ENCODE measurements at regions not wholly inside any gene's neighbourhood (a gene's known extent, or its start where the extent isn't known, plus 50 kb on each side); places are given as distances from the start of the nearest gene placed in this dataset.
"Not testable (repeated sequence)": the region's sequence is repeated elsewhere in the genome, so short reads cannot be mapped to it uniquely, and the experiment has no call there.

DNA sequence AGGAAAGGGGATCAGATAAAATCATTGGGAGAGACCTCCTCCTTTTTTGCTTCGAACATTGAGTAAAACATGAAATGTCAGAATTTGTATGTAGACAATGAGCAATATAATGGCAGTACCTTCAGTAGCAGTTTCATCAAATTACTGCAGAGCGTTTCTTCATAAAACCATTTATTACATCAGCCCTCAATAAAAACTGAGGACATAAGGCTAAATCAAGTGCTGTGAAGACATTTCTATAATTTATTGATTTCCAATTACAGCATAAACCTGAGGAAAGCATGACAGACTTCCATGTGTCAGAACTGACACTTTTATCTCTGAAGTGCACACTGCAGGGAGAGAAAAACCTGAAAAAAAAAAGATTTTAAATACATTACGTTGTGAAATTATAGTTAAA is 172.6 kb upstream of the ZNF804B start:
- H3K4me1 ChIP-seq (ENCODE audit: control insufficient read depth in 5 of 5, insufficient read depth in 5 of 5, low read length in 5 of 5), result no peaks in the 10 kb centered on the region
- peaks cover 0 to 3% (median 0%) of the 10 kb centered on the region in 5 donors for H3K27me3 ChIP-seq (ENCODE audit: control insufficient read depth in 5 of 5, insufficient read depth in 4 of 5, low read length in 5 of 5)
- H3K9ac ChIP-seq (ENCODE audit: low read length in 5 of 5), result no peak overlapping the region
- H3K36me3 ChIP-seq (ENCODE audit: control insufficient read depth in 5 of 5, insufficient read depth in 5 of 5, low read length in 5 of 5), result no peaks in the 10 kb centered on the region
- H3K9me3 ChIP-seq (ENCODE audit: control insufficient read depth in 5 of 5, low read length in 5 of 5), result peaks cover 0 to 2% (median 0%) of the 10 kb centered on the region in 5 donors
- no peak overlapping the region for H3K4me3 ChIP-seq (ENCODE audit: low read depth in 1 of 5, low read length in 5 of 5)
- H3K27ac ChIP-seq (ENCODE audit: low read depth, low read length), result no peak overlapping the region

DNA sequence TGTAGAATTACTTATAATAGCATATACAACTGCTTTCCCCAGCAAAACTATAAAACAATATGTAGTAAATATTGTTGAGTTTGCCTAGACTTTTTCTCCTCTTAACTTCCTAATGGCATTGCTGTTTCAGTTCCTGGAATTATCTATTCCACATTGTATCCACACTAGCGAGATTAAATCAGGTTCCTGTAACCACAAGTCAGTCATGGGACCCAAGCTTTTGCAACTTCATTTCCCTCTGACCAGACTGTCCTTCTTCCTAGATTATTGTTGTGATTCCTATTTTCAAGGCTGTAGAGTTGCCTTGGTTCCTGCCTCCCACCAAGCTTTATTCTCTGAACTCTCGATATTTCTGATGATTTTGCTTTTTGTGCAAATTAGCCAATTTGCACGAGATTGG is 173.3 kb upstream of the ZNF804B start:
- H3K4me1 ChIP-seq (ENCODE audit: control insufficient read depth in 5 of 5, insufficient read depth in 5 of 5, low read length in 5 of 5), result no peaks in the 10 kb centered on the region
- no peak overlapping the region for H3K9ac ChIP-seq (ENCODE audit: low read length in 5 of 5)
- no peaks in the 10 kb centered on the region for H3K27me3 ChIP-seq (ENCODE audit: control insufficient read depth in 5 of 5, insufficient read depth in 4 of 5, low read length in 5 of 5)
- no peak overlapping the region for H3K27ac ChIP-seq (ENCODE audit: low read depth, low read length)
- H3K36me3 ChIP-seq (ENCODE audit: control insufficient read depth in 5 of 5, insufficient read depth in 5 of 5, low read length in 5 of 5), result no peaks in the 10 kb centered on the region
- no peak overlapping the region for H3K4me3 ChIP-seq (ENCODE audit: low read depth in 1 of 5, low read length in 5 of 5)
- no peaks in the 10 kb centered on the region for H3K9me3 ChIP-seq (ENCODE audit: control insufficient read depth in 5 of 5, low read length in 5 of 5)

DNA sequence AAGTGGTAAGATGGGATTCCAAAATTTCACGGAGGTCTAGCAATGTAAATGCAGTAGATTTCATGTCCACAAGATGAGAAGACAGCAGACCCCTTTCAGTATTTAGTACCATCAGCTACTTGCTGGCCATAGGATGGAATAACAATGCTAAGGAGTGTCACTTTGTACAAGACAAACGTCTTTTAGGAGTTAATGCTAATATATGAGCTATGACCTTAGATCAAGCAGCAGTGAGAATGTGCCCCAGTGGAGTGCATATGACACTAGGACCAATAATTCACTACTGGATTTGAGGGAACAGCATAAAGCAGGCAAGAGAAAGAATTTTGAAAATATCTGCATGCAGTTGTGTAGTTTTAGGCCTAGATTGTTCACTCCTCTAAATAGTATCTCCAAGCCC is 182.8 kb upstream of the ZNF804B start:
- H3K4me3 ChIP-seq (ENCODE audit: low read depth in 1 of 5, low read length in 5 of 5), result no peak overlapping the region
- H3K27ac ChIP-seq (ENCODE audit: low read depth, low read length), result no peak overlapping the region
- H3K9ac ChIP-seq (ENCODE audit: low read length in 5 of 5), result no peak overlapping the region

DNA sequence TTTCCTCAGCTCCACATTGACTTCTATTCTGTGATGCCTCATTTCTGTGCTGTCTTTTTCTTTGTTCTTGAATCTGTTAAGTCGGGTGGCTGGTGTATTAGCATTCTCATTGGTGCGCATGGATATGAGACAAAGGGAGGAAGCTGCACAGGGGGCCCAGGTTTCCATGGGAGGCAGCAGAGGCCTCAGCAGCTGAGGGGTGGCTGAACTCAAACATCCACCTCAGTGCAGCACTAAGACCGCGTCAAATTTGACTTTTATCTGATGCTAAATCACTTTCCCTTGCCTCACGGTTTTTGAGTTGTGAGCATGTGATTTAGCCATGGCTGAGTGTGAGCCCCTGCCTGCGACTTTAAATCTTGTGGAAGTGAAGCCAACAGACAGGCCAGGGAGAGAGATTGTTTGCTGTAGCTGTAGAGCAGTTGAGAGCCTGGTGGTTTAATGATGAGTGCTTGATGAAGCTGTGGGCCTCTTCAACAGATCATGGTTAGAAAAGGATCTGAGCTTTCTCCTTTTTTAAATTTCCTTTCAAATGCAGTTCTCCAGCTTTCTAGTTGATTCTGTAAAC is 193.3 kb upstream of the ZNF804B start:
- no peak overlapping the region for H3K9ac ChIP-seq (ENCODE audit: low read length in 5 of 5)
- H3K36me3 ChIP-seq (ENCODE audit: control insufficient read depth in 5 of 5, insufficient read depth in 5 of 5, low read length in 5 of 5), result no peaks in the 10 kb centered on the region
- H3K9me3 ChIP-seq (ENCODE audit: control insufficient read depth in 5 of 5, low read length in 5 of 5), result no peaks in the 10 kb centered on the region
- no peaks in the 10 kb centered on the region for H3K4me1 ChIP-seq (ENCODE audit: control insufficient read depth in 5 of 5, insufficient read depth in 5 of 5, low read length in 5 of 5)
- H3K27me3 ChIP-seq (ENCODE audit: control insufficient read depth in 5 of 5, insufficient read depth in 4 of 5, low read length in 5 of 5), result no peaks in the 10 kb centered on the region
- no peak overlapping the region for H3K27ac ChIP-seq (ENCODE audit: low read depth, low read length)
- no peak overlapping the region for H3K4me3 ChIP-seq (ENCODE audit: low read depth in 1 of 5, low read length in 5 of 5)

More for the DNA sequence above, 182.8 kb upstream of the ZNF804B start:
- no peaks in the 10 kb centered on the region for H3K36me3 ChIP-seq (ENCODE audit: control insufficient read depth in 5 of 5, insufficient read depth in 5 of 5, low read length in 5 of 5)
- no peaks in the 10 kb centered on the region for H3K9me3 ChIP-seq (ENCODE audit: control insufficient read depth in 5 of 5, low read length in 5 of 5)
- no peaks in the 10 kb centered on the region for H3K27me3 ChIP-seq (ENCODE audit: control insufficient read depth in 5 of 5, insufficient read depth in 4 of 5, low read length in 5 of 5)
- H3K4me1 ChIP-seq (ENCODE audit: control insufficient read depth in 5 of 5, insufficient read depth in 5 of 5, low read length in 5 of 5), result no peaks in the 10 kb centered on the region

DNA sequence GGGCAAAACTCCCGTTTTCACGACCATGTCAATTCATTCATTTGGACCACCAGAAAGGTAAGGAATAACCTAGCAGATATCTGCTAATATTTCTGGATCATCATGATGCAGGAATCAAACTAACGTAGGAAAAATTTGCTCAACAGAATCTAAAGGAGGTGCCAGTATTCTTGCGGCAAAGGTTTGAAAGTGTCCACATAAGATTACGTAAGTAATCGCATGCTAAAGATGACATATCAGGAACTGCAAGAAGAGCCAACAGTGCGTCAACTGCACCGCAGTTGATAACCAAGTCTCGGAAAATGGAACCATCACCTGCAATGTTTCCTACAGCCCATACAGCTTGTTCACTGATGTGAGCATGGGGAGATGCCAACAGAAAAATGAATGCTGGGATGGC is 194.1 kb upstream of the ZNF804B start:
- no peak overlapping the region for H3K4me3 ChIP-seq (ENCODE audit: low read depth in 1 of 5, low read length in 5 of 5)
- no peak overlapping the region for H3K9ac ChIP-seq (ENCODE audit: low read length in 5 of 5)
- no peaks in the 10 kb centered on the region for H3K27me3 ChIP-seq (ENCODE audit: control insufficient read depth in 5 of 5, insufficient read depth in 4 of 5, low read length in 5 of 5)
- no peaks in the 10 kb centered on the region for H3K36me3 ChIP-seq (ENCODE audit: control insufficient read depth in 5 of 5, insufficient read depth in 5 of 5, low read length in 5 of 5)
- H3K9me3 ChIP-seq (ENCODE audit: control insufficient read depth in 5 of 5, low read length in 5 of 5), result no peaks in the 10 kb centered on the region
- H3K27ac ChIP-seq (ENCODE audit: low read depth, low read length), result no peak overlapping the region
- no peaks in the 10 kb centered on the region for H3K4me1 ChIP-seq (ENCODE audit: control insufficient read depth in 5 of 5, insufficient read depth in 5 of 5, low read length in 5 of 5)

DNA sequence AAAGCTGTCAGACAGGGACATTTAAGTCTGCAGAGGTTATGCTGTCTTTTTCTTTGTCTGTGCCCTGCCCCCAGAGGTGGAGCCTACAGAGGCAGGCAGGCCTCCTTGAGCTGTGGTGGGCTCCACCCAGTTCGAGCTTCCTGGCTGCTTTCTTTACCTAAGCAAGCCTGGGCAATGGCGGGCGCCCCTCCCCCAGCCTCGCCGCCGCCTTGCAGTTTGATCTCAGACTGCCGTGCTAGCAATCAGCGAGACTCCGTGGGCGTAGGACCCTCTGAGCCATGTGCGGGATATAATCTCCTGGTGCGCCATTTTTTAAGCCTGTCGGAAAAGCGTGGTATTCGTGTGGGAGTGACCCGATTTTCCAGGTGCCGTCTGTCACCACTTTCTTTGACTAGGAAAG is 203.1 kb upstream of the ZNF804B start:
- not testable (repeated sequence) for H3K9ac ChIP-seq (ENCODE audit: low read length in 5 of 5); H3K27me3 ChIP-seq (ENCODE audit: control insufficient read depth in 5 of 5, insufficient read depth in 4 of 5, low read length in 5 of 5); H3K27ac ChIP-seq (ENCODE audit: low read depth, low read length); H3K4me3 ChIP-seq (ENCODE audit: low read depth in 1 of 5, low read length in 5 of 5); H3K36me3 ChIP-seq (ENCODE audit: control insufficient read depth in 5 of 5, insufficient read depth in 5 of 5, low read length in 5 of 5); H3K4me1 ChIP-seq (ENCODE audit: control insufficient read depth in 5 of 5, insufficient read depth in 5 of 5, low read length in 5 of 5); H3K9me3 ChIP-seq (ENCODE audit: control insufficient read depth in 5 of 5, low read length in 5 of 5)

DNA sequence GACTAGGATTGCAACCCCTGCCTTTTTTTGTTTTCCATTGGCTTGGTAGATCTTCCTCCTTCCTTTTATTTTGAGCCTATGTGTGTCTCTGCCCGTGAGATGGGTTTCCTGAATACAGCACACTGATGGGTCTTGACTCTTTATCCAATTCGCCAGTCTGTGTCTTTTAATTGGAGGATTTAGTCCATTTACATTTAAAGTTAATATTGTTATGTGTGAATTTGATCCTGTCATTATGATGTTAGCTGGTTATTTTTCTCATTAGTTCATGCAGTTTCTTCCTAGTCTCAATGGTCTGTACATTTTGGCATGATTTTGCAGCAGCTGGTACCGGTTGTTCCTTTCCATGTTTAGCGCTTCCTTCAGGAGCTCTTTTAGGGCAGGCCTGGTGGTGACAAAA is 204.7 kb upstream of the ZNF804B start:
- H3K36me3 ChIP-seq (ENCODE audit: control insufficient read depth in 5 of 5, insufficient read depth in 5 of 5, low read length in 5 of 5); H3K9me3 ChIP-seq (ENCODE audit: control insufficient read depth in 5 of 5, low read length in 5 of 5); H3K27me3 ChIP-seq (ENCODE audit: control insufficient read depth in 5 of 5, insufficient read depth in 4 of 5, low read length in 5 of 5); H3K9ac ChIP-seq (ENCODE audit: low read length in 5 of 5); H3K27ac ChIP-seq (ENCODE audit: low read depth, low read length); H3K4me1 ChIP-seq (ENCODE audit: control insufficient read depth in 5 of 5, insufficient read depth in 5 of 5, low read length in 5 of 5); H3K4me3 ChIP-seq (ENCODE audit: low read depth in 1 of 5, low read length in 5 of 5): not testable (repeated sequence)

DNA sequence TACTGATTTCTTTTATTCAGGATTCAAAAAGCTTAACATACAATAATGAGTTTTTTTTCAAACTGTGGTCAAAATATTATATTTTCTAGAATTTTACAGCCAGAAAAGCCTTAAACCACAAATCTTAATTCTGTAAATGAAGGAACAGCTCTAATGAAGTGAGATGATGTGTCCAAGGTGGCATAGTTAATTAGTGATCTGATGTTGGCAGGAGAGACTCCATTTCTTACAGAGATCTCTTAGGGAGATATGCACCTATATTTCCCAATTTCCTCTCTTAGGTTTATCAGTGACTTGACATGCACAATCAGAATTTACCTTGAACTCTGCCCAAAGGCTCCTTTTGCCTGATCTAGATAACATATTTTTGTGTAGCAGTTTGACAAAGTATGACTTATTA is 211.1 kb upstream of the ZNF804B start:
- Histone ChIP-seq H3K27me3 (ENCODE audit: control insufficient read depth in 5 of 5, insufficient read depth in 4 of 5, low read length in 5 of 5) (no peaks in the 10 kb centered on the region), H3K27ac (ENCODE audit: low read depth, low read length) (no peak overlapping the region), H3K4me3 (ENCODE audit: low read depth in 1 of 5, low read length in 5 of 5) (no peak overlapping the region), H3K36me3 (ENCODE audit: control insufficient read depth in 5 of 5, insufficient read depth in 5 of 5, low read length in 5 of 5) (no peaks in the 10 kb centered on the region), H3K4me1 (ENCODE audit: control insufficient read depth in 5 of 5, insufficient read depth in 5 of 5, low read length in 5 of 5) (no peaks in the 10 kb centered on the region), H3K9me3 (ENCODE audit: control insufficient read depth in 5 of 5, low read length in 5 of 5) (peaks cover 0 to 17% (median 12%) of the 10 kb centered on the region in 5 donors), H3K9ac (ENCODE audit: low read length in 5 of 5) (no peak overlapping the region)

DNA sequence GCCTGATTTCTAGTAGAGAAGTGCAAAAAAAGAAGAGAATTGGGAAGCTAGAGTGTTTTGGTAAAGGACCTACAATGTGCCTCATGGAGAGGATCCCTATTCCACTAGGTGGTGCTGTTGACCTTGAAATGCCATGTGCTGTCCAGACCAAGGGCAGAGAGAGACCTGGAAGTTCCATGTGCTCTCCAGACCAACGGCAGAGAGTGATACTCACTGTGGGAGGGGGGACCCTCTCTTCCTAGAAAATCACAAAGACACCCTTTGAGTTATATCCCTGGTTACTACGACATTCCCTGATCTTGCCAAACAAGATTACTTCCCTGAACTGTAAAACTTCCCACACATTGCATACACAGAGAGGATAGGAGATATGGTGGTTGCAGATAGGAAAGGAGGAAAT is 212.7 kb upstream of the ZNF804B start:
- Histone ChIP-seq H3K4me3 (ENCODE audit: low read depth in 1 of 5, low read length in 5 of 5) (no peak overlapping the region), H3K27me3 (ENCODE audit: control insufficient read depth in 5 of 5, insufficient read depth in 4 of 5, low read length in 5 of 5) (no peaks in the 10 kb centered on the region)

DNA sequence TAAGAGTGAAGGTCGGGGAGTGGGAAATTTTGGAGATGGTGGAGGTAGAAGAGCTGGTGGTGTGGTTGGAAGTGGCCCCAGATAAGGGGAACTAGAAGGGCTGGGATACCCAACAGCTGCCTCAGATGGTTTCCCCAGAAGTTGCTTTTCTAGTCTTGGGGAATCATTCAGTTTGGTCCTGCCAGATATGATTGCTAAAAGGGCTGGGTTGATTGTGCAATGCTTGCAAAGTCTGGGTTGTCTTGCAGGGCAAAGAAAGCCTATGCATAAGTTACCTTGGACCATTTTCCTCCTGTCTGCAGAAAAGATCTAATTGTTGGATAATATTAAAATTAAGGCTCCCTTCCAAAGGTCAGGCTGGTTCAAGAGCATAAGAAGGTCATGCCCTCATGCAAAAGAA is 213.8 kb upstream of the ZNF804B start:
- Histone ChIP-seq H3K9ac (ENCODE audit: low read length in 5 of 5) (no peak overlapping the region), H3K36me3 (ENCODE audit: control insufficient read depth in 5 of 5, insufficient read depth in 5 of 5, low read length in 5 of 5) (no peaks in the 10 kb centered on the region), H3K27ac (ENCODE audit: low read depth, low read length) (no peak overlapping the region), H3K9me3 (ENCODE audit: control insufficient read depth in 5 of 5, low read length in 5 of 5) (peaks cover 0 to 17% (median 12%) of the 10 kb centered on the region in 5 donors), H3K4me1 (ENCODE audit: control insufficient read depth in 5 of 5, insufficient read depth in 5 of 5, low read length in 5 of 5) (no peaks in the 10 kb centered on the region), H3K27me3 (ENCODE audit: control insufficient read depth in 5 of 5, insufficient read depth in 4 of 5, low read length in 5 of 5) (no peaks in the 10 kb centered on the region), H3K4me3 (ENCODE audit: low read depth in 1 of 5, low read length in 5 of 5) (no peak overlapping the region)

More for the DNA sequence above, 212.7 kb upstream of the ZNF804B start:
- Histone ChIP-seq H3K27ac (ENCODE audit: low read depth, low read length) (no peak overlapping the region), H3K4me1 (ENCODE audit: control insufficient read depth in 5 of 5, insufficient read depth in 5 of 5, low read length in 5 of 5) (no peaks in the 10 kb centered on the region), H3K36me3 (ENCODE audit: control insufficient read depth in 5 of 5, insufficient read depth in 5 of 5, low read length in 5 of 5) (no peaks in the 10 kb centered on the region), H3K9ac (ENCODE audit: low read length in 5 of 5) (no peak overlapping the region), H3K9me3 (ENCODE audit: control insufficient read depth in 5 of 5, low read length in 5 of 5) (peaks cover 0 to 17% (median 12%) of the 10 kb centered on the region in 5 donors)

DNA sequence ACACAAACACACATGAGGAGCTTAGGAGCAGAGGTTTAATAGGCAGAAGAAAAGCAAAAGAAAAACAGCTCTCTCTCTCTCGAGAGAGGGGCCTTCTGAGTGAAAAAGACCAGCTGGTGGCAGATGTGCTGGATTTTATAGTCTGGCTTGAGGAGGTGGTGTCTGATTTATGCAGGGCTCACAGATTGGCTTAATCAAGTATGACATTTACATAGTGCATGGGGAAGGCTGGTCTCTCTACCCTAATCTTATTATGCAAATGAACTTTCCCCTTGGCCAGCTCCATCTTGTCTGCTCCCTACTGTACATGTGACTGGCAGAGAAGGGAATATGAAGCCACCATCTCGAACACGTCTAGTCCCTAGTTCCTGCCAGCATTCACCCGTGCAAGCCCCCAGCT is 219.5 kb upstream of the ZNF804B start:
- Histone ChIP-seq H3K27me3 (ENCODE audit: control insufficient read depth in 5 of 5, insufficient read depth in 4 of 5, low read length in 5 of 5) (no peaks in the 10 kb centered on the region), H3K4me3 (ENCODE audit: low read depth in 1 of 5, low read length in 5 of 5) (no peak overlapping the region), H3K9ac (ENCODE audit: low read length in 5 of 5) (no peak overlapping the region), H3K27ac (ENCODE audit: low read depth, low read length) (no peak overlapping the region), H3K4me1 (ENCODE audit: control insufficient read depth in 5 of 5, insufficient read depth in 5 of 5, low read length in 5 of 5) (no peaks in the 10 kb centered on the region), H3K9me3 (ENCODE audit: control insufficient read depth in 5 of 5, low read length in 5 of 5) (peaks cover 0 to 14% (median 8%) of the 10 kb centered on the region in 5 donors), H3K36me3 (ENCODE audit: control insufficient read depth in 5 of 5, insufficient read depth in 5 of 5, low read length in 5 of 5) (no peaks in the 10 kb centered on the region)

Measured in subcutaneous abdominal adipose tissue (tissue), 5 donors.